ENCODE measurements at regions not wholly inside any gene's neighbourhood (a gene's known extent, or its start where the extent isn't known, plus 50 kb on each side); places are given as distances from the start of the nearest gene placed in this dataset.
"Not testable (repeated sequence)": the region's sequence is repeated elsewhere in the genome, so short reads cannot be mapped to it uniquely, and the experiment has no call there.

DNA sequence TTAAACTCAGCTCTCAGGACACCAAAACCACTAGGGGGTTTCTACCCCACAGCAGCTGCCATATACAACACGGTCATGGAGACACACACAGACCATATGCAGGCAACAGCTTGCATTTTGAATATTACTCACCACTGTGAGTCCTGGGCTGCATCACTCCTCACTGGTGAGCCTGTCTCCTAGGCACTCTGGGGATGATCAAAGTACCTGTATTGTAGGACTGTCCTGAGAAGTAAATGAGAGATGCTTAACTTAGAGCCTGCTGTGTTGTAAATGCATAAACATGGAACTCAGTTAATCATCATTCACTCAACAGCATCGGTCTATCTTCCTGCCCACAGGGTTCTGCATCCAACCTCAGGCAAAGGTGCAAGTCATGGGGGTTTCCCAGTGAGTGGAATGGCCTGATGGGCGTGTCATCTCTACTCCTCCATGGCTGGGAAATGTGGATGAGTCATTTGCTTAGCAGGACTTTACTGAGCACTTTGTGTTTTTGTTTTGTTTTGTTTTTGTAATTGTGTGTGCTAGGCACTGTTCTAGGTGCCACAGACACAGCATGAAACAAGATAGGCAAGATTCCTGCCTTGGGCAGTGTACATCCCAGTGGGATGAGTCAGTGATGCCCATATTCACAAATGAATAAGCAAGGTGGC lies 1141.2 kb upstream of the TMEM132C start:
- DNase-seq (ENCODE audit: low read depth, low spot score) = peak; percentile 87

DNA sequence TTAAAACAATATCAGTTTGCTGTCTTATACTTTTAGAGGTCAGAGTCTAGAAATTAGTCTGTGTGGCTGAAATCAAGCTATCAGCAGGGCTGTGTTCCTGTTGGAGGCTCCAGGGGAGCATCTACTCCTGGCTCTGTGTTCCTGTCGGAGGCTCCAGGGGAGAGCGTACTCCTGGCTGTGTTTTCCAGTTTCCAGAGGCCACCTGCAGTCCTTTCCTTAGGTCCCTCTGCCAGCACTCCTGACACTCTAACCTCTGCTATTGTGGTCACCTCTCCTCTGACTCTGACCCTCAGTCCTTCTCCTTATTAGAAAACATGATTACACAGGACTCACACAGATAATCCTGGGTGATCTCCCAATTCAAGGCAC lies 1140.7 kb upstream of the TMEM132C start:
- DNase-seq (ENCODE audit: low read depth, low spot score) = no peak

DNA sequence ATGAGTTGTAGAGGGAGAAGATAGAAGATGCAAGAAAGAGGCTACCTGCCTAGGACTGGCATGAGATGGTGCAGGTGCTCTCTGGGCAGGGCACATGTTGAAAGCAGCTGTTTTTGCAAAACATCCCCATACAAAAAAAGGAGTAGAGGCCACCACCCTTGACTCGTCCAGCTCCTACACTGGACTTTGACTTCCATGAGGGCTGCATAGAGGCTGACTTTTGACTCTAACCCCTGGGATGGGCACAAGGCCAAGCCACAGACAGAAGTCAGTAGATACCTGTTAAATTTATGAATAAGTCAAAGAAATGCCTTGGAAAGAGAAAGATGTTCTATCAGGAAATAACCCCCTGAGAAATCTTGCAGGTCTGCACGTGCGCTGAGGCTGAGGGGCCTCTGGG lies 1139.1 kb upstream of the TMEM132C start:
- no peak for DNase-seq (ENCODE audit: low read depth, low spot score)

DNA sequence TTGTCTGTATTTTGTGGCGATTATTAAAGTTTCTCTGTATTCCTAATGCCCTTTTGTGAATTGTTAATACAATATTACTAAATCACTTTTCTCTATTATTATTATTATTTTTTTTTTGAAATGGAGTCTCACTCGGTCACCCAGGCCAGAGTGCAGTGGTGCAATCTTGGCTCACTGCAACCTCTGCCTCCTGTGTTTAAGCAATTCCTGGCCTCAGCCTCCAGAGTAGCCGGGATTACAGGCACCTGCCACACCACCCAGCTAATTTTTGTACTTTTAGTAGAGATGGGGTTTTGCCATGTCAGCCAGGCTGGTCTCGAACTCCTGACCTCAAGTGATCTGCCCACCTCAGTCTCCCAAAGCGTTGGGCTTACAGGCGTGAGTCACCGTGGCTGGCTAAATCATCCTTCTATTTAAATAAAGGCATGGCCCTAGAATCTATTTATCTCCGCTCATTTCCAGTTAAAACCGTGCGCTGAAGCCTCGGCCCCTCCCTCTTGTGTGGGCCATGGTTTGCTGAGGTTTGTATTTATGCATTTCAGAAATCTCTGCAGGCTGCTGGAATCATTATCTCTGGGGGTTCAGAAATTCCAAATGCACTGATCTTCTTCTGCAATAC lies 1136.4 kb upstream of the TMEM132C start:
- peak; percentile 21 for DNase-seq (ENCODE audit: low read depth, low spot score)

DNA sequence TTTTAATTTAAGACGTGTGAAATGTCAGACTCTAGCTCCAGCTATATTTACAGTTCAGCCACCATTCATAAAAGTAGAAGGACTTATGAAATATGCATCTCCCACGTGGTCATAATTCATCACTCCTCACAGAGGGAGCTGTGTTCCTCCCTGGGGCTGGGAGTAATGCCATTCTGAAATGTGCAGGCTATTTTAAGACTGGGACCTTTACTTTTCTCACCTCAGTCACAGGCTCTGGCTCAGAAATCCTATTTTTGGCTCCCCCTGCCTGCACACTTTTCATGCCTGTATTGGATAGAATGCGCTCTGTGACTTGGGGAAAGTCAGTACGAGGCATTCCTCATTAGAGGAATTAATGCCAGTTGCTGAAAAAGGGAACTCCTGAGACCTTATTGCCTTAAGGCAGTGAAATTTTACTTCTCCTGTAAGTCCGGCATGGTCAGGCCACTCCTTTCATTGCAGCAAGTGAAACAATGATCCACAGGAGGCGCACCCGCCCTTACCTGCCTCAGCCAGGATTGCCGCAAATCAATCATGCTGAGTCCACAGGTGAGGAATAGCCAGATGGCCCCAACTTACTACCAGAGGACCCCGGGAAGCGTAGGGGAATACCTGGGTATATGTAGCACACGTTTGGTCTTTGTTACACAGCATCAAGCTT lies 1133.2 kb upstream of the TMEM132C start:
- no peak for DNase-seq (ENCODE audit: low read depth, low spot score)

DNA sequence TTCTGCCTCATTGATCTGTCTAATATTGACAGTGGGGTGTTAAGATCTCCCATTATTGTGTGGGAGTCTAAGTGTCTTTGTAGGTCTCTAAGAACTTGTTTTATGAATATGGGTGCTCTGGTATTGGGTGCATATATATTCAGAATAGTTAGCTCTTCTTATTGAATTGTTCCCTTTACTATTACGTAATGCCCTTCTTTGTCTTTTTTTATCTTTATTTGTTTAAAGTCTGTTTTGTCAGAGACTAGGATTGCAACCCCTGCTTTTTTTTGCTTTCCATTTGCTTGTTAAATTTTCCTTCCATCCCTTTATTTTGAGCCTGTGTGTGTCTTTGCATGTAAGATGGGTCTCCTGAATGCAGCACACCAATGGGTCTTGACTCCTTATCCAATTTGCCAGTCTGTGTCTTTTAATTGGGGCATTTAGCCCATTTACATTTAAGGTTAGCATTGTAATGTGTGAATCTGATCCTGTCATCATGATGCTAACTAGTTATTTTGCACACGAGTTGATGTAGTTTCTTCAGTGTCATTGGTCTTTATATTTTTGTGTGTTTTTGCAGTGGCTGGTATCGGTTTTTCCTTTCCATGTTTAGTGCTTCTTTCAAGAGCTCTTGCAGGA lies 1126.0 kb upstream of the TMEM132C start:
- DNase-seq (ENCODE audit: low read depth, low spot score) = not testable (repeated sequence)

DNA sequence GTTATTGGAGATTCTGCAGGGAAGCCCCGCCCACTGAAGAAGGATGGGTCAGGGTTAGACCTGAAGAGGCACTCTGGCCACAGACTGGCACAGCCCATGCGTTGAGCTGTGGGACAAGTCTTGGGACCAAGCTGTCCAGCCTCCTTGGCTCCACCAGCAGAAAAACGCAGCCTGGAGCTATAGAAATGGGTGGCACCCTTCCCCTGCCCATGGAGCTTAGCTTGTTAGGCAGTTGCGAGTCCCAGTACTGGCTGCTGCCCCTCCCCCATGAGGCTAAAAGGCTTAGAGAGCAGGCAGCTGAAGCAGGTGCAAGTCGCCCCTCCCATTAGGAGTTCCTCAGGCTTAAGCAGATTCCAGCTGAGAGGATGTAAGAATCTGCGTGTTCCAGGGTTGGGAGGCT lies 1124.0 kb upstream of the TMEM132C start:
- DNase-seq (ENCODE audit: low read depth, low spot score) = no peak

DNA sequence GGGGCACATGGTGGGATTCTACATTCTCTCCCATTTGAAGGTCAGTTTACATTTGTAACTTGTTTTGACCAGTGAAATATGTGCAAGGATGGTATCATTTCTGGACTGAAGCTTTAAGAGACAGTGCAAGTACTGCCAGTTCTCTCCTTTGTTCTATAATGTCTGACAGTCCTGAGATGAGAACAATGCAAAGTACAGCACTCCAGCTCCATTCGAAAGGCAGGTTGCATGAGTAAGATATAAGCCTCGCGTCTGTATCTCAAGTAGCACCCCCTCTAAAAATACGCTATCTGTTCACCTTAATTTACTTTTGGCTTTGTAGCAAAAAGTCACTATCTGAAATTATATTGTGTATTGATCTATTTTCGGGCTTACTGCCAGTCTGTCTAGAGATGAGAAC lies 1122.2 kb upstream of the TMEM132C start:
- DNase-seq (ENCODE audit: low read depth, low spot score) = no peak

DNA sequence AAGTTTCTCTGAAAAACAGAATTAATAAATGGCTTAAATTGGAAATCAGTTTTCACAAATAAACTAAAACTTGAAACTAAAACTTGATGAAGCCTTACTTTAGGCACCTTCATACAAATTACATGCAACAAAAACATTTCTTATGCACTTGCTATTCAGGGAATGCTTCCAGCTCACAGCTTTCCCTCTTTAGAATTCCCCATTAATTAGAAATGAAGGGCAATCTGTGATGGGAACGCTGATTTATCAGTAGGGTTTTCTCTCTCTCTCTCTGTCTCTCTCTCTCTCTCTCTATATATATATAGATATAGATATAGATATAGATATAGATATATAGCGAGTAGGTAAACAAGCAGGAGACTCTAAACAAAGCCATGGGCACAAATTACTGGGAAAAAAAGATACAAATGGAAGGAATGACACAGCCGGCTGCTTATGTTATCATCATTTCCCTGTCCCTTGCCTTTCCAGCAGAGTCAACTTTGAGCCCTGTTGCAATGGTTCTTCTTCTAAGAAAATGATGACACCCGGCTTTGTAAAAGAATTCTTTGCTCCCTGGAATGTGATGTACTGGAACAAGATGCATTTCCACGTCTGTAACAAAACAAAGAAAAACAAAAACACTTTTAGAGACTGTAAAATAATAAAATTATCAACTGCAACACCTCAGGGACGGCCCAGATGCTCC lies 1121.6 kb upstream of the TMEM132C start:
- DNase-seq (ENCODE audit: low read depth, low spot score) = no peak

DNA sequence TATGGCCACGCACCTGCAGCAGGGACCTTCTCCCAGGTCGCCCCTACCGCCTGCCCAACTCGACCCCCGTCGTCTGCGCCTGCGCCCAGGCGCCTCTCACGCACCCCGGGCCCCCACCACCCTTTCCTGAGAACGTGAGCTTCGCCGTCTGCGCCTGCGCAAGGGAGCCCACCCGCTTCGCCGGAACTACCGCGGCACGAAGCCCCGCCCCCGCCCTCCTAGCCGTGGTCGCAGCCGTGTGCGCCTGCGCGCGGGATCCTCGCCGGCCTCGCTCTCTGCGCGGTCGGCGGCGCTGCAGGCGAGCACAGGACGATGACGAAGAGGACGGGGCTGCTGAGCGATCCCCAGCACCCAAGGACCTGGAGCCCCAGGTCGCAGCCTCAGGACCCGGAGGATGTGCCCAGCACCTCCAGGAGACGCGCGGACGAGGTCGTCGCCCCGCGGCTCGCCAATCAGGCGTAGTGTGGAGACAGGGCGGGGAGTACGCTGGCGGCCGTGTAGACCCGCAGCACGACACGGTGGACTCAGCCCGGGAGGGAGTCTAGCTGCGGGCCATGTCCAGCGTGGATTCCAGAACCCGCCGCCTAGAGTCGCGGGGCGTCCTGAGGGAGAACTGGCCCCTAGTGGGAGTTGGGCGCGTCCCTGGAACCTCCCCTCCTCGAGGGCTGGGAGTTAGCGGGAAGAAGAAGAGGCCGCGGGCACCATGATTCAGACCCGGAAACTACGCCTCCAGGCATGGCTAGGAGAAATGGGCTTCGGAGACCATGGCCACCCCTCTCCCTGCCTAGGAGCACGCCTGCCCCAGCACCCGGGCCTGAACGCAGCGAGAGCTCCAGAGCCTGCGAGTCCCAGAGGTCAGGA lies 1120.8 kb upstream of the TMEM132C start:
- peak; percentile 94 for DNase-seq (ENCODE audit: low read depth, low spot score)

DNA sequence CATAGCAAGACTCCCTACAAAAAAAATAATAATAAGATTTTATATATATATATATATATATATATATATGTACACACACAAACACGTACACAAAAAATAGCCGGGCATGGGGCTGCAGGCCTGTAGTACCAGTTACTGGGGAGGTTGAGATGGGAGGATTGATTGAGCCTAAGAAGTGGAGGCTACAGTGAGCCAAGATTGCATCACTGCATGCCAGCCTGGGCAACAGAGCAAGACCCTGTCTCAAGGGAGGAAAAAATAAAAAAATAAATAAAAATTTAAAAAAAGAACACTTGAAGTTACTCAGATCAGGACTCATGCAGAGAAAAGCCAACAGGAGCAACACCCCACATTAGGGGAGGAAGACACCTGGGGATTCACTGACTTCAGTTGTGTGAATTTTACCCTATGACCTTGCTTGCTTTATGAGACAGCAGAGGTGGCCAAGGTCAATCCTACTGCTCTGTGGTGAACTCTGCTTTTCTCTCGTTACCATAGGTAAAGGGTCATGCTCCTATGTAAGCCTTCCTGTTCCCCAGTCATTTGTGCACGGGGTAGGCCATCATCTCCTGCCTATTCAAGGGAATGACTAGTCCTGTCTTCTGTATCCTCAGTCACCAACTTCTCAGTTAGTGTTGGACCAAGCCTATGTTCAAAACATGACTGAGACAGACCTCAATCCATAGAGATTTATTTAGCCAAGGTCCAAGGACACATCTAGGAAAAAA lies 1119.8 kb upstream of the TMEM132C start:
- DNase-seq (ENCODE audit: low read depth, low spot score) = no peak

DNA sequence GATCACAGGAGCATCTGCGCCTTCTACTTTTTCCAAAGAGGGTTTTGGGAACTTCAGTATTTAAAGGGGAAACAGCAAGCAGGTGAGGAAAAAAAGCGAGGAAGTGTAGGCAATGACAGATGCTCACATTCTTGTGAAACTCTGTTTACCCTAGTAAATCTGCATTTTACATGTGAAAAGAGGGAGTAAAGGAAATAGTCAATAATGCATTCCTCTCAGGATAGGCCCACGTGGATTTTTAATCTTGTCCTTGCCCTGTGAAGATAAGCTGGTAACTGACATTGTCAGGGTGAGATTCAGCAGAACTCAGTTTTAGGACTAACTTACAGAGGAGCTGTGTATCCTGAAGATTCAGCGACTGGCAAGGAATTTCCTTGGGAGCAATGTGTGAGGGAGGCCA lies 1119.2 kb upstream of the TMEM132C start:
- DNase-seq (ENCODE audit: low read depth, low spot score) = no peak

DNA sequence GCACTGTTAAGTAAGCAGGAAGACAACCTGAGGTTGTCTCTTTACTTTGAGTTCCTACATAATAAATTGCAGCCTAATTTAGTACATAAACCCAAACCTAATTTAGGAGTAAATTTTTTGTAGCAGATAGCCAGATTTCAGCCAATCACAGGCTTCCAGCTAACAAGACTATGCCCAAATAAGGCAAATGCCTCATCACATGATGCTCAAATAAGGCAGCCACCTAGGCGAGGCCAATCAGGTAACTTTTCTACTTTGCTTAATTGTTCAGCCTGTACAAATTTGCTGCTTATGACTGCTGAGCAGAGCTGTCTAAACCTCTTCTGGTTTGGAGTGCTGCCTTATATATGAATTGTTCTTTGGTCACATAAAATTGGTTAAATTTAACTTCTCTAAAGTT lies 1118.7 kb upstream of the TMEM132C start:
- DNase-seq (ENCODE audit: low read depth, low spot score) = no peak

DNA sequence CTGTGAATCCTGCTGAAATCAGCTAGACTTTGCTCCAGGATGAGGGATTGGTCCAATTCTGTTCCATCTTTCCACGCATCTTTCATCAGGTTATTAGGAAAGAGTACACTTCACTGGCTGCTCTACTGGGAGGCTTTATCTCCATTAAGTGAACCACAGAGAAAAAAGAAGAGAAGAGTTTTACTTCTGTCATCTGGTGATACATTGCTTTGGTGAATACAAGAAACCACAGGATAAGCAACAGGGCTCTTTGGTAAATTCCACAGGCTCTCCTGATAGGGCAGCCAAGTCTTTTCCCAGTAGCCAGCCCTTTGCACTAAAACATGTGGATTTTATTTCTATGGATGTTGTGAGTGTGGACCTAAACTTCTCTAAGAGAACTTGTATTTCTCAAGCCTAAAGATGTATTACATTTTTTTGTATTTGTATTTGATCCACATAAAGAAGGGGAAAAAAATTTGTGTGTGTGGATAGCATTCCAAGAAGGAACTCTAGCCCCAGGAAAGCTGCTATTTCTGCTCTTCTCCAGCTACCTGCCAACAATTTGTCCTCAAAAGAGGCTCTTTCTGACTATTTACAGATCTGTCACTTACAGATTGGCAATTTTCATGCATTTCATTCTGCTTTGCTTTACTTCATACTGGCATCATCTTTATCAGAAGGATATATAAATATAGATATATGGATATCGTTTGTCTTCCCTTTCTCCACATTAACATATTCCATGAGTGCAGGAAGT lies 1117.6 kb upstream of the TMEM132C start:
- peak; percentile 61 for DNase-seq (ENCODE audit: low read depth, low spot score)

DNA sequence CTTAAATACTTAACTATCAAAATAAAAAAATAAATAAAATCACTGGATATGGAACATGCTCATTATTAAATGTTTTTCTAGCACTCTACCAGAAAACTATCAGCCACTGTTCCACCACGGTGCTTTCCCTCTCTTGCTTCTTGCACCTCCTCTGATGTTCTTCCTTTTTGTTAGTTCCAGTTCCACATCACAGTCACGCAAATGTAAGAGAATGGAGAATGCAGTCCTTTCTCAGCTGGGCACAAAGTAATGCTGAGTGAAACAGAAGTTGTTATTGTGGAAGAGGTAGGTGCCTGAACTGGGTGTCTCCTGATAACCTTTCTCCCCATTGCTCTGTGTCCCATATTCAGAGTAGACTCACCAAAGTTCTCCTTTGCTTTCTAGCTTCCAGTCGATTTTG lies 1116.9 kb upstream of the TMEM132C start:
- no peak for DNase-seq (ENCODE audit: low read depth, low spot score)

DNA sequence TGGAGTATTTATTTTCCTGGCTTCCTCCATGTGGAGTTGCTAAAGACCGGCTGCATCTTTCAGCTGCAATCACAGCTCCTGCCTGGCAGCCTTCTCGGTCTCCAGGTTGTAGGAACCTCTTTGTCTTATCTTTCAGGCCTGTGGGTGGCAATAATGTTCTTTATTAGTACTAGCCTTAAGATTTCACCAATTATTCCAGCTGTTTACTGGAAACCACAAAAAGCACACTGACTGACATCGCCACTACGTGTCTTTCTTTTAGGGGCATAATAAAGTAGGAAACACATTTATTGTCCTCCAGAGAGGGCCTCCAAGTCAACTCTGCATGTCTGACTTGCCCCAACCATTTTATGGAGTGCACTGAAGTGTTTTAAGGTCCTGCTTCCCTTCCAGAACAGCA lies 1116.5 kb upstream of the TMEM132C start:
- DNase-seq (ENCODE audit: low read depth, low spot score) = no peak

DNA sequence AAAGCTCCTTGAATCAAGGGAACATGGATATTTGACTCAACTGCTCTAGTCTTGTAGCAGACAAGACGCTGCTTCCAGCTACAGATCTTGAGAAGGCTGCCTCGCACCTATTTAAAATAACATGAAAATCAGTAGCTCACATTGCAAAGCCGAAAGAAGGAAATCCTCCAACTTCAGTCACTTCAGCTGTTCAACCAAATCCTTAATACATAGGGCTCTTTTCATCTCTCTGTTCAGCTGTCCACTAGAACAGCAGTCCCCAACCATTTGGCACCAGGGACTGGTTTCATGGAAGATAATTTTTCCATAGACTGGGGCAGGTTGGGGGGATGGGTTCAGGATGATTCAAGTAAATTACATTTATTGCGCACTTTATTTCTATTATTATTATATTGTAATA lies 1116.0 kb upstream of the TMEM132C start:
- DNase-seq (ENCODE audit: low read depth, low spot score) = no peak

DNA sequence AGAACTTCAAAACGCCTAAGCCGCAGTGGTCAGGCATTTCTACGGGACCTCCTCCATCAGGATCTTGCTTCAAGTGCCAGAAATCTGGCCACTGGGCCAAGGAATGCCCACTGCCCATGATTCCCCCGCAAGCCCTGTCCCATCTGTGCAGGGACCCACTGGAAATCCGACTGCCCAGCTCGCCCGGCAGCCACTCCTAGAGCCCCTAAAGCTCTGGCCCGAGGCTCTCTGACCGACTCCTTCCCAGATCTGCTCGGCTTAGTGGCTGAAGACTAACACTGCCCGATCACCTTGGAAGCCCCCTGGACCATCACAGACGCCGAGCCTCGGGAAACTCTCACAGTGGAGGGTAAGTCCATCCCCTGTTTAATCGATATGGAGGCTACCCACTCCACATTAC lies 1113.0 kb upstream of the TMEM132C start:
- DNase-seq (ENCODE audit: low read depth, low spot score) = no peak

DNA sequence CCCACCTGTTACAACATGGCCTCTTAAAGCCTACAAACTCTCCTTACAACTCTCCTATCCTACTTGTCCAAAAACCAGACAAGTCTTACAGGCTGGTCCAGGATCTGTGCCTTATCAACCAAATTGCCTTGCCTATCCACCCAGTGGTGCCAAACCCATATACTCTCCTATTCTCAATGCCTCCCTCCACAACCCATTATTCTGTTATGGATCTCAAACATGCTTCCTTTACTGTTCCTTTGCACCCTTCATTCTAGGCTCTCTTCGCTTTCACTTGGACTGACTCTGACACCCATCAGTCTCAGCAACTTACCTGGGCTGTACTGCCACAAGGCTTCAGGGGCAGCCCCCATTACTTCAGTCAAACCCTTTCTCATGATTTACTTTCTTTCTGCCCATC lies 1112.1 kb upstream of the TMEM132C start:
- DNase-seq (ENCODE audit: low read depth, low spot score) = not testable (repeated sequence)
